Stimulated activated CD4-positive, alpha-beta T cell treated with anti-CD3 and anti-CD28 coated beads, Interleukin-4, amount 100 ng/mL, for 24 hours (primary cell): ENCODE measurements at regions not wholly inside any gene's neighbourhood (a gene's known extent, or its start where the extent isn't known, plus 50 kb on each side); places are given as distances from the start of the nearest gene placed in this dataset.
"Not testable (repeated sequence)": the region's sequence is repeated elsewhere in the genome, so short reads cannot be mapped to it uniquely, and the experiment has no call there.

Experiments used
- DNase-seq: peaks from one replicate; pipeline ENCODE4 v3.0.0-alpha.2; 2020

GRCh38 chr1:47577303-47578025 is 139.6 kb downstream of the FOXD2 start:
- DNase-seq, result no peak

GRCh38 chr1:47578026-47578720 is 140.3 kb downstream of the FOXD2 start:
- no peak for DNase-seq

GRCh38 chr1:47578721-47579419 is 141.0 kb downstream of the FOXD2 start:
- DNase-seq, result no peak

GRCh38 chr1:47579809-47580208 is 142.0 kb downstream of the FOXD2 start:
- DNase-seq, result no peak

- no peak for DNase-seq
Measured at GRCh38 chr1:47580451-47580995, 142.7 kb downstream of the FOXD2 start.

- DNase-seq, result no peak
Measured at GRCh38 chr1:47582891-47583608, 145.2 kb downstream of the FOXD2 start.

- no peak for DNase-seq
Measured at GRCh38 chr1:47584249-47584648, 146.4 kb downstream of the FOXD2 start.

- DNase-seq, result no peak
Measured at GRCh38 chr1:47585141-47585902, 147.5 kb downstream of the FOXD2 start.

- no peak for DNase-seq
Measured at GRCh38 chr1:47587891-47588582, 150.2 kb downstream of the FOXD2 start.

- no peak for DNase-seq
Measured at GRCh38 chr1:47590523-47591225, 152.8 kb downstream of the FOXD2 start.

GRCh38 chr1:47591801-47592200 is 154.0 kb downstream of the FOXD2 start:
- no peak for DNase-seq

GRCh38 chr1:47592296-47593012 is 154.6 kb downstream of the FOXD2 start:
- no peak for DNase-seq

GRCh38 chr1:47593013-47593568 is 155.2 kb downstream of the FOXD2 start:
- DNase-seq, result no peak

- DNase-seq, result no peak
Measured at GRCh38 chr1:47593598-47594285, 155.9 kb downstream of the FOXD2 start.

GRCh38 chr1:47594627-47595026 is 156.8 kb downstream of the FOXD2 start:
- no peak for DNase-seq

- no peak for DNase-seq
Measured at GRCh38 chr1:47596328-47596727, 158.5 kb downstream of the FOXD2 start.

GRCh38 chr1:47598357-47598756 is 160.5 kb downstream of the FOXD2 start:
- no peak for DNase-seq

- no peak for DNase-seq
Measured at GRCh38 chr1:47599777-47600176, 161.9 kb downstream of the FOXD2 start.

GRCh38 chr1:47602491-47602890 is 164.6 kb downstream of the FOXD2 start:
- DNase-seq, result not testable (repeated sequence)
